HEK293 (cell line): ENCODE measurements at regions not wholly inside any gene's neighbourhood (a gene's known extent, or its start where the extent isn't known, plus 50 kb on each side); places are given as distances from the start of the nearest gene placed in this dataset.

Experiments used
- CTCF ChIA-PET: fragments of 350-600 bp; formaldehyde crosslinking; extraction: SDS; loops from one replicate; lab custom pipeline; 2021; ENCODE audit warnings: antibody characterized with exemption; lab: Yijun Ruan, JAX
- POLR2A ChIA-PET: fragments of 300-600 bp; formaldehyde crosslinking; extraction: SDS; loops from one replicate; lab custom pipeline; 2020; ENCODE audit warnings: antibody characterized with exemption, inconsistent platforms; lab: Yijun Ruan, JAX
- H3K27ac ChIP-seq: fragments of 200-500 bp; sonication (Bioruptor generic); 2 replicates; pipeline ENCODE4 v1.5.1; 2014; ENCODE audit warnings: low read depth, low read length, control low read depth, inconsistent platforms; ENCODE audit errors: extremely low read depth
- H3K36me3 ChIP-seq, 2 experiments: fragments of 200-500 bp in 1 of 2; sonication (Bioruptor generic) in 1 of 2; 1 replicate in 1 of 2; 2 replicates in 1 of 2; pipeline ENCODE4 v1.5.1; 2014 to 2017; ENCODE audit warnings: inconsistent platforms in 2 of 2, low read length in 2 of 2; ENCODE audit not compliant: control insufficient read depth in 2 of 2, insufficient read depth in 1 of 2
- H3K4me1 ChIP-seq: fragments of 200-500 bp; sonication (Bioruptor generic); 2 replicates; pipeline ENCODE4 v1.5.1; 2014; ENCODE audit warnings: mild to moderate bottlenecking, low read length, inconsistent platforms; ENCODE audit not compliant: control insufficient read depth, insufficient read depth
- H3K4me3 ChIP-seq: 2 replicates; pipeline ENCODE4 v1.5.1; 2011; ENCODE audit warnings: low read depth, mild to moderate bottlenecking, control low read depth, low read length, moderate library complexity
- H3K9me3 ChIP-seq: fragments of 200-500 bp; sonication (Bioruptor generic); 2 replicates; pipeline ENCODE4 v1.5.1; 2014; ENCODE audit warnings: low read depth, low read length, inconsistent platforms; ENCODE audit not compliant: control insufficient read depth, insufficient read depth
- MYNN ChIP-seq: fragments of 450-650 bp; formaldehyde crosslinking; IDR thresholded peaks from 2 replicates; pipeline ENCODE4 v1.5.1; 2016; ENCODE audit warnings: missing biosample characterization, missing genetic modification characterization, borderline replicate concordance
- OVOL3 ChIP-seq: fragments of 450-650 bp; formaldehyde crosslinking; IDR thresholded peaks from 2 replicates; pipeline ENCODE4 v1.5.1; 2016; ENCODE audit warnings: missing biosample characterization, missing genetic modification characterization
- SP3 ChIP-seq: fragments of 450-650 bp; formaldehyde crosslinking; IDR thresholded peaks from 2 replicates; pipeline ENCODE4 v1.5.1; 2016; ENCODE audit warnings: missing biosample characterization, missing genetic modification characterization
- ZBTB17 ChIP-seq: fragments of 450-650 bp; formaldehyde crosslinking; IDR thresholded peaks from 2 replicates; pipeline ENCODE4 v1.5.1; 2016; ENCODE audit warnings: missing biosample characterization, missing genetic modification characterization
- ZBTB7A ChIP-seq: fragments of 450-650 bp; formaldehyde crosslinking; IDR thresholded peaks from 2 replicates; pipeline ENCODE4 v1.5.1; 2016; ENCODE audit warnings: low read depth, missing biosample characterization, missing genetic modification characterization
- ZNF10 ChIP-seq: fragments of 450-650 bp; formaldehyde crosslinking; IDR thresholded peaks from 2 replicates; pipeline ENCODE4 v1.5.1; 2017; ENCODE audit warnings: missing biosample characterization, missing genetic modification characterization
- ZNF19 ChIP-seq: fragments of 450-650 bp; formaldehyde crosslinking; IDR thresholded peaks from 2 replicates; pipeline ENCODE4; 2016; ENCODE audit warnings: missing biosample characterization, missing genetic modification characterization, low read depth
- ZNF202 ChIP-seq: fragments of 450-650 bp; formaldehyde crosslinking; IDR thresholded peaks from 2 replicates; pipeline ENCODE4 v1.5.1; 2016; ENCODE audit warnings: missing biosample characterization, missing genetic modification characterization, borderline replicate concordance
- ZNF416 ChIP-seq: fragments of 450-650 bp; formaldehyde crosslinking; IDR thresholded peaks from 2 replicates; pipeline ENCODE4 v1.5.1; 2016; ENCODE audit warnings: missing biosample characterization, missing genetic modification characterization
- ZNF558 ChIP-seq: fragments of 450-650 bp; formaldehyde crosslinking; IDR thresholded peaks from 2 replicates; pipeline ENCODE4 v1.5.1; 2016; ENCODE audit warnings: missing biosample characterization, missing genetic modification characterization
- ZNF561 ChIP-seq: fragments of 450-650 bp; IDR thresholded peaks from 2 replicates; pipeline ENCODE4 v1.5.1; 2018; ENCODE audit warnings: missing biosample characterization, missing genetic modification characterization, borderline replicate concordance
- ZNF626 ChIP-seq: fragments of 450-650 bp; sonication (Bioruptor Pico); formaldehyde crosslinking; IDR thresholded peaks from 2 replicates; pipeline ENCODE4 v1.5.1; 2018; ENCODE audit warnings: missing biosample characterization, missing genetic modification characterization, inconsistent platforms
- ZNF701 ChIP-seq: fragments of 450-650 bp; formaldehyde crosslinking; IDR thresholded peaks from 2 replicates; pipeline ENCODE4 v1.5.1; 2016; ENCODE audit warnings: missing biosample characterization, missing genetic modification characterization
- ZNF76 ChIP-seq: fragments of 450-650 bp; formaldehyde crosslinking; IDR thresholded peaks from 2 replicates; pipeline ENCODE4; 2016; ENCODE audit warnings: low read depth, missing biosample characterization, missing genetic modification characterization, borderline replicate concordance
- ZNF776 ChIP-seq: fragments of 450-650 bp; formaldehyde crosslinking; IDR thresholded peaks from 2 replicates; pipeline ENCODE4 v1.5.0; 2017; ENCODE audit warnings: missing biosample characterization, missing genetic modification characterization, borderline replicate concordance
- ZNF830 ChIP-seq: fragments of 450-650 bp; IDR thresholded peaks from 2 replicates; pipeline ENCODE4 v1.5.0; 2018; ENCODE audit warnings: missing biosample characterization, missing genetic modification characterization, low read depth, mild to moderate bottlenecking, moderate library complexity
- TF ChIP-seq, protein P1 (sequence below): fragments of 450-650 bp; formaldehyde crosslinking; IDR thresholded peaks from 2 replicates; pipeline ENCODE4 v1.5.1; 2016; ENCODE audit warnings: missing biosample characterization, missing genetic modification characterization
- TF ChIP-seq, protein P2 (sequence below): fragments of 450-650 bp; formaldehyde crosslinking; IDR thresholded peaks from 2 replicates; pipeline ENCODE4 v1.5.1; 2016; ENCODE audit warnings: missing biosample characterization, missing genetic modification characterization
- TF ChIP-seq, protein P3 (sequence below): fragments of 450-650 bp; formaldehyde crosslinking; IDR thresholded peaks from 2 replicates; pipeline ENCODE4 v1.5.1; 2016; ENCODE audit warnings: missing biosample characterization, missing genetic modification characterization, borderline replicate concordance
- TF ChIP-seq, protein P4 (sequence below): fragments of 450-650 bp; formaldehyde crosslinking; IDR thresholded peaks from 2 replicates; pipeline ENCODE4 v1.5.1; 2016; ENCODE audit warnings: missing biosample characterization, missing genetic modification characterization
- TF ChIP-seq, protein P5 (sequence below): fragments of 450-650 bp; formaldehyde crosslinking; conservative IDR thresholded peaks from 2 replicates; pipeline ENCODE4 v1.5.1; 2016; ENCODE audit warnings: low read depth, missing biosample characterization, missing genetic modification characterization

DNA sequence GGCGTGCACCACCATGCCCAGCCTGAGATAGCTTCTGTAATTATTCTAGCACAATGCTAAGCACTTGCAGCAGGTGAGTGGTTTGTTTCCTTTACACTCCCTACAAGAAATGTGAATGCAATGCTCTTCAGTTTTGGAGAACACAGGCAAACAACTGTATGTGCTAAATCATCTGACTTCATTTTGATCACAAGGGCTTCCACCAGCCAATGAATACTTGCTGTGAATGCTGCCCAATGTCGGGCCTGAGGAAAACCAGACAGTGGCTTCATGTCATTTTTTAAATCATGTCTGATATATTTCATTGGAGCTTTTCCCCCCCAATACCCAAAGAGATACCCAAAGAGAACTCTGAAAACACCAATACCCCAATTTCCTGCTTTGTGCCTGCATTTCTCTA is 155.6 kb upstream of the XPO1 start:
- CTCF ChIA-PET, result no interaction called here
- peaks cover 3% of the 10 kb centered on the region; the same call in 1 of the 2 replicates for H3K4me1 ChIP-seq
- no peak overlapping the region for H3K27ac ChIP-seq
- POLR2A ChIA-PET, result no interaction called here
- no peaks in the 10 kb centered on the region for H3K36me3 ChIP-seq
- no peaks in the 10 kb centered on the region for H3K9me3 ChIP-seq
- no peak overlapping the region for H3K4me3 ChIP-seq
- TF ChIP-seq OVOL3 (no peak), ZNF561 (no peak), ZNF76 (tag by site-specific recombination) (no peak), SP3 (tag by site-specific recombination) (no peak), MYNN (no peak), ZNF626 (tag by site-specific recombination) (no peak), ZBTB17 (no peak), ZNF558 (no peak), ZNF701 (tag by site-specific recombination) (no peak), ZBTB7A (tag by site-specific recombination) (no peak), ZNF19 (no peak)
- TF ChIP-seq, protein P1, sequence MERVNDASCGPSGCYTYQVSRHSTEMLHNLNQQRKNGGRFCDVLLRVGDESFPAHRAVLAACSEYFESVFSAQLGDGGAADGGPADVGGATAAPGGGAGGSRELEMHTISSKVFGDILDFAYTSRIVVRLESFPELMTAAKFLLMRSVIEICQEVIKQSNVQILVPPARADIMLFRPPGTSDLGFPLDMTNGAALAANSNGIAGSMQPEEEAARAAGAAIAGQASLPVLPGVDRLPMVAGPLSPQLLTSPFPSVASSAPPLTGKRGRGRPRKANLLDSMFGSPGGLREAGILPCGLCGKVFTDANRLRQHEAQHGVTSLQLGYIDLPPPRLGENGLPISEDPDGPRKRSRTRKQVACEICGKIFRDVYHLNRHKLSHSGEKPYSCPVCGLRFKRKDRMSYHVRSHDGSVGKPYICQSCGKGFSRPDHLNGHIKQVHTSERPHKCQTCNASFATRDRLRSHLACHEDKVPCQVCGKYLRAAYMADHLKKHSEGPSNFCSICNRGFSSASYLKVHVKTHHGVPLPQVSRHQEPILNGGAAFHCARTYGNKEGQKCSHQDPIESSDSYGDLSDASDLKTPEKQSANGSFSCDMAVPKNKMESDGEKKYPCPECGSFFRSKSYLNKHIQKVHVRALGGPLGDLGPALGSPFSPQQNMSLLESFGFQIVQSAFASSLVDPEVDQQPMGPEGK (tag by site-specific recombination), result no peak
- TF ChIP-seq, protein P2, sequence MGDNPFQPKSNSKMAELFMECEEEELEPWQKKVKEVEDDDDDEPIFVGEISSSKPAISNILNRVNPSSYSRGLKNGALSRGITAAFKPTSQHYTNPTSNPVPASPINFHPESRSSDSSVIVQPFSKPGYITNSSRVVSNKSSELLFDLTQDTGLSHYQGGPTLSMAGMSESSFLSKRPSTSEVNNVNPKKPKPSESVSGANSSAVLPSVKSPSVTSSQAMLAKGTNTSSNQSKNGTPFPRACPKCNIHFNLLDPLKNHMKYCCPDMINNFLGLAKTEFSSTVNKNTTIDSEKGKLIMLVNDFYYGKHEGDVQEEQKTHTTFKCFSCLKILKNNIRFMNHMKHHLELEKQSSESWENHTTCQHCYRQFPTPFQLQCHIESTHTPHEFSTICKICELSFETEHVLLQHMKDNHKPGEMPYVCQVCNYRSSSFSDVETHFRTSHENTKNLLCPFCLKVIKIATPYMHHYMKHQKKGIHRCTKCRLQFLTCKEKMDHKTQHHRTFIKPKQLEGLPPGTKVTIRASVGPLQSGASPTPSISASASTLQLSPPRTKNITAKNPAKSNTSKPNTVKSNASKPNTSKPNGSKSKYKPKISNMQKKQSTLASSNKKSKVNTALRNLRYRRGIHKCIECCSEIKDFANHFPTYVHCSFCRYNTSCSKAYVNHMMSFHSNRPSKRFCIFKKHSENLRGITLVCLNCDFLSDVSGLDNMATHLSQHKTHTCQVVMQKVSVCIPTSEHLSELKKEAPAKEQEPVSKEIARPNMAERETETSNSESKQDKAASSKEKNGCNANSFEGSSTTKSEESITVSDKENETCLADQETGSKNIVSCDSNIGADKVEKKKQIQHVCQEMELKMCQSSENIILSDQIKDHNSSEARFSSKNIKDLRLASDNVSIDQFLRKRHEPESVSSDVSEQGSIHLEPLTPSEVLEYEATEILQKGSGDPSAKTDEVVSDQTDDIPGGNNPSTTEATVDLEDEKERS (tag by site-specific recombination), result no peak

DNA sequence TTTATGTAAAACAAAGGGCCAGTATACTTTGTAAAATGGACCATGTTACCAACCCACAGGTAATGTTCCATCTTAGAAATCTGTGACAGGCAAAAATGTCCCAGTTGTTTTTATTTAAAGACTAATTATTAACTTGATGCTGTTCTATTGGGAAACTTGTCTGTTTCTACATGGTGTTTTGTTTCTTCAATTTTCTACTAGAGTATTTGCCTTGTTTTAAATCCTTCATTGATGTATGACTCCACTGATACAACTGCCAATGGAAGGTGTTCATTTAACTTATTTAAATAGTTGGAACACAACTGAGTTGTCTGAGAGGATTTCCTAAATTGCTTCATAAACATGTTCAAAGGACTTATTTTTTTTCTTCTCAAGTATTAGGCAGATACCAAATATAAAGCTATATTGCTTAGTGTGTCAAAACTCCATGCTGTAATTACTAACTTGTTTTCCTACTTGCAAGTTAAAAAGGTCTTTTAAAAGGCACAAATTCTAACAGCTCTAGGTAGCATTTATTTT is 152.0 kb upstream of the XPO1 start:
- Histone ChIP-seq H3K4me3 (no peak overlapping the region), H3K4me1 (peaks cover 3% of the 10 kb centered on the region; the same call in 1 of the 2 replicates), H3K9me3 (no peaks in the 10 kb centered on the region), H3K27ac (no peak overlapping the region), H3K36me3 (no peaks in the 10 kb centered on the region)
- CTCF ChIA-PET, result no interaction called here
- POLR2A ChIA-PET, result no interaction called here
- no peak for TF ChIP-seq ZNF416 (tag by site-specific recombination)
- TF ChIP-seq, protein P3, sequence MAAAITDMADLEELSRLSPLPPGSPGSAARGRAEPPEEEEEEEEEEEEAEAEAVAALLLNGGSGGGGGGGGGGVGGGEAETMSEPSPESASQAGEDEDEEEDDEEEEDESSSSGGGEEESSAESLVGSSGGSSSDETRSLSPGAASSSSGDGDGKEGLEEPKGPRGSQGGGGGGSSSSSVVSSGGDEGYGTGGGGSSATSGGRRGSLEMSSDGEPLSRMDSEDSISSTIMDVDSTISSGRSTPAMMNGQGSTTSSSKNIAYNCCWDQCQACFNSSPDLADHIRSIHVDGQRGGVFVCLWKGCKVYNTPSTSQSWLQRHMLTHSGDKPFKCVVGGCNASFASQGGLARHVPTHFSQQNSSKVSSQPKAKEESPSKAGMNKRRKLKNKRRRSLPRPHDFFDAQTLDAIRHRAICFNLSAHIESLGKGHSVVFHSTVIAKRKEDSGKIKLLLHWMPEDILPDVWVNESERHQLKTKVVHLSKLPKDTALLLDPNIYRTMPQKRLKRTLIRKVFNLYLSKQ (tag by site-specific recombination), result no peak
- no peak for TF ChIP-seq ZNF830
- no peak for TF ChIP-seq ZBTB7A (tag by site-specific recombination)
- TF ChIP-seq, protein P4, sequence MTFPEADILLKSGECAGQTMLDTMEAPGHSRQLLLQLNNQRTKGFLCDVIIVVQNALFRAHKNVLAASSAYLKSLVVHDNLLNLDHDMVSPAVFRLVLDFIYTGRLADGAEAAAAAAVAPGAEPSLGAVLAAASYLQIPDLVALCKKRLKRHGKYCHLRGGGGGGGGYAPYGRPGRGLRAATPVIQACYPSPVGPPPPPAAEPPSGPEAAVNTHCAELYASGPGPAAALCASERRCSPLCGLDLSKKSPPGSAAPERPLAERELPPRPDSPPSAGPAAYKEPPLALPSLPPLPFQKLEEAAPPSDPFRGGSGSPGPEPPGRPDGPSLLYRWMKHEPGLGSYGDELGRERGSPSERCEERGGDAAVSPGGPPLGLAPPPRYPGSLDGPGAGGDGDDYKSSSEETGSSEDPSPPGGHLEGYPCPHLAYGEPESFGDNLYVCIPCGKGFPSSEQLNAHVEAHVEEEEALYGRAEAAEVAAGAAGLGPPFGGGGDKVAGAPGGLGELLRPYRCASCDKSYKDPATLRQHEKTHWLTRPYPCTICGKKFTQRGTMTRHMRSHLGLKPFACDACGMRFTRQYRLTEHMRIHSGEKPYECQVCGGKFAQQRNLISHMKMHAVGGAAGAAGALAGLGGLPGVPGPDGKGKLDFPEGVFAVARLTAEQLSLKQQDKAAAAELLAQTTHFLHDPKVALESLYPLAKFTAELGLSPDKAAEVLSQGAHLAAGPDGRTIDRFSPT (tag by site-specific recombination), result no peak
- no peak for TF ChIP-seq ZNF202 (tag by site-specific recombination)
- TF ChIP-seq, protein P5, sequence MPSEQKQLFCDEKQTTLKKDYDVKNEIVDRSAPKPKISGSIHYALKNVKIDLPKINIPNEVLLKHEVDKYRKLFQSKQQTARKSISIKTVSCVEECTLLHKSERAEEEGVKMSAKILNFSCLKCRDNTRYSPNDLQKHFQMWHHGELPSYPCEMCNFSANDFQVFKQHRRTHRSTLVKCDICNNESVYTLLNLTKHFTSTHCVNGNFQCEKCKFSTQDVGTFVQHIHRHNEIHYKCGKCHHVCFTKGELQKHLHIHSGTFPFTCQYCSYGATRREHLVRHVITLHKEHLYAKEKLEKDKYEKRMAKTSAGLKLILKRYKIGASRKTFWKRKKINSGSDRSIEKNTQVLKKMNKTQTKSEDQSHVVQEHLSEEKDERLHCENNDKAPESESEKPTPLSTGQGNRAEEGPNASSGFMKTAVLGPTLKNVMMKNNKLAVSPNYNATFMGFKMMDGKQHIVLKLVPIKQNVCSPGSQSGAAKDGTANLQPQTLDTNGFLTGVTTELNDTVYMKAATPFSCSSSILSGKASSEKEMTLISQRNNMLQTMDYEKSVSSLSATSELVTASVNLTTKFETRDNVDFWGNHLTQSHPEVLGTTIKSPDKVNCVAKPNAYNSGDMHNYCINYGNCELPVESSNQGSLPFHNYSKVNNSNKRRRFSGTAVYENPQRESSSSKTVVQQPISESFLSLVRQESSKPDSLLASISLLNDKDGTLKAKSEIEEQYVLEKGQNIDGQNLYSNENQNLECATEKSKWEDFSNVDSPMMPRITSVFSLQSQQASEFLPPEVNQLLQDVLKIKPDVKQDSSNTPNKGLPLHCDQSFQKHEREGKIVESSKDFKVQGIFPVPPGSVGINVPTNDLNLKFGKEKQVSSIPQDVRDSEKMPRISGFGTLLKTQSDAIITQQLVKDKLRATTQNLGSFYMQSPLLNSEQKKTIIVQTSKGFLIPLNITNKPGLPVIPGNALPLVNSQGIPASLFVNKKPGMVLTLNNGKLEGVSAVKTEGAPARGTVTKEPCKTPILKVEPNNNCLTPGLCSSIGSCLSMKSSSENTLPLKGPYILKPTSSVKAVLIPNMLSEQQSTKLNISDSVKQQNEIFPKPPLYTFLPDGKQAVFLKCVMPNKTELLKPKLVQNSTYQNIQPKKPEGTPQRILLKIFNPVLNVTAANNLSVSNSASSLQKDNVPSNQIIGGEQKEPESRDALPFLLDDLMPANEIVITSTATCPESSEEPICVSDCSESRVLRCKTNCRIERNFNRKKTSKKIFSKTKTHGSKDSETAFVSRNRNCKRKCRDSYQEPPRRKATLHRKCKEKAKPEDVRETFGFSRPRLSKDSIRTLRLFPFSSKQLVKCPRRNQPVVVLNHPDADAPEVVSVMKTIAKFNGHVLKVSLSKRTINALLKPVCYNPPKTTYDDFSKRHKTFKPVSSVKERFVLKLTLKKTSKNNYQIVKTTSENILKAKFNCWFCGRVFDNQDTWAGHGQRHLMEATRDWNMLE (tag by site-specific recombination), result no peak
- TF ChIP-seq ZNF10 (tag by site-specific recombination), result no peak
- no peak for TF ChIP-seq ZNF776 (tag by site-specific recombination)
- TF ChIP-seq, all 188 proteins: peak for 0
